ENCODE measurements at regions not wholly inside any gene's neighbourhood (a gene's known extent, or its start where the extent isn't known, plus 50 kb on each side); places are given as distances from the start of the nearest gene placed in this dataset.

- no peak for TF ChIP-seq REST (IDR thresholded peaks at IDR 0.05; ENCODE audit: low read depth)
- no peak for TF ChIP-seq ZNF274 (IDR thresholded peaks at IDR 0.05; ENCODE audit: low read depth, low read length)
- TF ChIP-seq, protein P1, sequence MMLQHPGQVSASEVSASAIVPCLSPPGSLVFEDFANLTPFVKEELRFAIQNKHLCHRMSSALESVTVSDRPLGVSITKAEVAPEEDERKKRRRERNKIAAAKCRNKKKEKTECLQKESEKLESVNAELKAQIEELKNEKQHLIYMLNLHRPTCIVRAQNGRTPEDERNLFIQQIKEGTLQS (IDR thresholded peaks at IDR 0.05): no peak
- TF ChIP-seq POLR2A (IDR thresholded peaks at IDR 0.05; ENCODE audit: borderline replicate concordance, extremely low read depth, insufficient read depth, insufficient read length): no peak
- no peak for TF ChIP-seq ELF1 (IDR thresholded peaks at IDR 0.05; ENCODE audit: borderline replicate concordance, low read depth)
- TF ChIP-seq, protein P2, sequence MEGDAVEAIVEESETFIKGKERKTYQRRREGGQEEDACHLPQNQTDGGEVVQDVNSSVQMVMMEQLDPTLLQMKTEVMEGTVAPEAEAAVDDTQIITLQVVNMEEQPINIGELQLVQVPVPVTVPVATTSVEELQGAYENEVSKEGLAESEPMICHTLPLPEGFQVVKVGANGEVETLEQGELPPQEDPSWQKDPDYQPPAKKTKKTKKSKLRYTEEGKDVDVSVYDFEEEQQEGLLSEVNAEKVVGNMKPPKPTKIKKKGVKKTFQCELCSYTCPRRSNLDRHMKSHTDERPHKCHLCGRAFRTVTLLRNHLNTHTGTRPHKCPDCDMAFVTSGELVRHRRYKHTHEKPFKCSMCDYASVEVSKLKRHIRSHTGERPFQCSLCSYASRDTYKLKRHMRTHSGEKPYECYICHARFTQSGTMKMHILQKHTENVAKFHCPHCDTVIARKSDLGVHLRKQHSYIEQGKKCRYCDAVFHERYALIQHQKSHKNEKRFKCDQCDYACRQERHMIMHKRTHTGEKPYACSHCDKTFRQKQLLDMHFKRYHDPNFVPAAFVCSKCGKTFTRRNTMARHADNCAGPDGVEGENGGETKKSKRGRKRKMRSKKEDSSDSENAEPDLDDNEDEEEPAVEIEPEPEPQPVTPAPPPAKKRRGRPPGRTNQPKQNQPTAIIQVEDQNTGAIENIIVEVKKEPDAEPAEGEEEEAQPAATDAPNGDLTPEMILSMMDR (IDR thresholded peaks at IDR 0.05 in 2 of 3, conservative IDR thresholded peaks at IDR 0.05 in 1 of 3; ENCODE audit: borderline replicate concordance in 1 of 3, insufficient read depth in 1 of 3, low read depth in 2 of 3, low read length in 2 of 3): no peak
Observed at GRCh38 chr20:21623074-21623780, 82.2 kb upstream of the PAX1 start (continued).
